Aorta (tissue), 5 donors: ENCODE measurements at regions not wholly inside any gene's neighbourhood (a gene's known extent, or its start where the extent isn't known, plus 50 kb on each side); places are given as distances from the start of the nearest gene placed in this dataset.

ENCODE experiments used
- ATAC-seq: fragments of 200-7000 bp; cut with Tn5 transposase; one replicate; pipeline ENCODE4 v1.9.1; 2022; ENCODE audit warnings: moderate library complexity; ENCODE audit not compliant: low FRiP score
- DNase-seq, 2 donors: peaks; one replicate each; pipeline ENCODE4 v3.0.0-alpha.2; 2020
- H3K27ac ChIP-seq, 2 donors: one replicate each; pipeline ENCODE4 v1.5.1; 2013; ENCODE audit warnings: low read length in 2 of 2, mild to moderate bottlenecking in 2 of 2, moderate library complexity in 2 of 2, control low read depth in 1 of 2, inconsistent platforms in 1 of 2, low read depth in 1 of 2
- H3K27me3 ChIP-seq, 2 donors: one replicate each; pipeline ENCODE4 v1.6.1; 2013; ENCODE audit warnings: control low read depth in 1 of 2, low read length in 1 of 2, mild to moderate bottlenecking in 1 of 2, moderate library complexity in 1 of 2; ENCODE audit not compliant: insufficient read depth in 2 of 2, control insufficient read depth in 1 of 2
- H3K36me3 ChIP-seq, 2 donors: one replicate each; pipeline ENCODE4 v1.6.1; 2013; ENCODE audit warnings: control low read depth in 1 of 2, low read length in 1 of 2, mild to moderate bottlenecking in 1 of 2; ENCODE audit not compliant: insufficient read depth in 2 of 2, control insufficient read depth in 1 of 2
- H3K4me1 ChIP-seq, 2 donors: one replicate each; pipeline ENCODE4 v1.6.1; 2013; ENCODE audit warnings: low read length in 2 of 2, control low read depth in 1 of 2, mild to moderate bottlenecking in 1 of 2, moderate library complexity in 1 of 2; ENCODE audit not compliant: insufficient read depth in 2 of 2, control insufficient read depth in 1 of 2
- H3K4me3 ChIP-seq, 2 donors: one replicate each; pipeline ENCODE4 v1.5.1; 2013; ENCODE audit warnings: low read length in 2 of 2, control low read depth in 1 of 2, mild to moderate bottlenecking in 1 of 2
- H3K9me3 ChIP-seq: one replicate; pipeline ENCODE4 v1.6.1; 2013; ENCODE audit warnings: mild to moderate bottlenecking, low read length; ENCODE audit not compliant: control insufficient read depth
- WGBS, 2 donors: extraction: QIAGEN DNeasy Blood & Tissue Kit; methylation state at CpG; one replicate each; pipeline ENCODE4 v1.1.7; 2013; 5-methylcytosine and 5-hydroxymethylcytosine counted together
- intact Hi-C, 2 donors: fragments of 100-400 bp; cut with DNase I; formaldehyde crosslinking; loops; one replicate each; pipeline versions ENCODE4 v1.14.2 to v1.15.0; 2022
- donor health status: healthy with polysubstance abuse.
- donor health status: Bipolar disorder and iron deficiency.
- donor health status: DM: no; HTN: no; CAD: no.
- donor health status: DM: no; HTN: no; CAD: no.
- donor health status: DM: yes; HTN: yes; CAD: no.

GRCh38 chr6:134553936-134554335 lies 236.0 kb upstream of the SGK1 start:
- Histone ChIP-seq H3K4me3 (no peak overlapping the region), H3K27me3 (no peaks in the 10 kb centered on the region), H3K4me1 (no peaks in the 10 kb centered on the region), H3K9me3 (no peaks in the 10 kb centered on the region), H3K27ac (no peak overlapping the region), H3K36me3 (no peaks in the 10 kb centered on the region)
- intact Hi-C loops: no loop called here
- no peak for DNase-seq
- ATAC-seq: no peak
- WGBS, 2 donors: 26 to 28% methylated on average over 3 of the region's 3 CpGs

DNA sequence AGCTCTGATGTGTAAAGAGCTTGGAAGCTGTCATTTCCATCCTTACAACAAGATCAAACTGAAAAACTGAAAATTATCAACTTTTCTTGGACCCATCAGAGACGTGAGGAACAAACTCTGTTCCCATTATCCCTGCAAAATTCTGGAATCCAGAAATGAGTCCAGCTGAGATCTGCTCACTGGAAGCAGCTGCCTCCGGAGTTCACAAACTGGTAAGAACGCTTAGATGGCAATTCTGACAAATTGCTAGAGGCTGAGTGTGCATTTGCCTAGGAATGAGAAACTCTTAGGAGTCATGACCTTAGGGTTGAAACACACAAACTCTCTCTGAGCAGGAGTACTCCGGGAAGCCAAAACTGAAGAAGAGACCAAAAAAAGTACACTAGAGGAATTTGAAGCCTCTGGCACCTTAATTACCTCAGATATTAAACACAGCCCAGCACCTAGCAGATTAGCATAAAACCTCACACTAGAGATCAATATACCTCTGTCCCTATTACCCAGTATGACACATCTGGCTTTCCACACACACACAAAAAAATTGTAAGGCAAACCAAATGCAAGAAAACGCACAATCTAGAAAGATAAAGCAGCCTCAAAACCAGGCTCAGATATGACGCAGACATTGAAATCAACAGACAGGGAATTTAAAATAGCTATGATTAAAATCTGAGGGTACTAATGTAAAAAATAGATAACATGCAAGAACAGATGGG lies 233.5 kb upstream of the SGK1 start:
- H3K9me3 ChIP-seq: no peaks in the 10 kb centered on the region
- H3K36me3 ChIP-seq: no peaks in the 10 kb centered on the region
- DNase-seq (no peak), ATAC-seq (no peak)
- WGBS, 2 donors: 39 to 43% methylated on average over 6 of the region's 6 CpGs
- H3K27ac ChIP-seq: no peak overlapping the region
- H3K4me1 ChIP-seq: no peaks in the 10 kb centered on the region
- no peaks in the 10 kb centered on the region for H3K27me3 ChIP-seq
- intact Hi-C loops: no loop called here
- H3K4me3 ChIP-seq: no peak overlapping the region

DNA sequence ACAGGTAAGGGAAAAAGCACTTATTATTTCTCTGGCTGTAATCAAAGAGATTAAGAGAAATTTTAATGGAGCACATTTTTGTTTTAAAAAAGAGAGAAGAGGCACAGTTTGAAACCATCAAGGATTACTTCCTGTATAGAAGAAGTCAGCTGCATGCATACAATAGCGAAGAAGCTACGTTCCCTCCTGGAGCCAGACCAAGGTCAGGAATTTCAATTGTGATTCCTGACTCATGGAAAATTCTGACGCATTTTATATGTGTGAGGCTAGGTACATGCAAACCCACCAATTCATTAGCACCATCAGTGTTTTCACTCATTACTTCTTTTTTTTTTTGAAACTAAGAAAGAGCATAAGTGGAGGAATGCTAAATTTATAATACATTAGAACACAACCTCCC lies 232.7 kb upstream of the SGK1 start:
- H3K9me3 ChIP-seq: no peaks in the 10 kb centered on the region
- ATAC-seq: no peak
- no peaks in the 10 kb centered on the region for H3K36me3 ChIP-seq
- DNase-seq: no peak
- no peaks in the 10 kb centered on the region for H3K27me3 ChIP-seq
- H3K27ac ChIP-seq: no peak overlapping the region
- 65 to 77% methylated on average over 3 of the region's 3 CpGs for WGBS, 2 donors
- intact Hi-C loops: no loop called here
- H3K4me3 ChIP-seq: no peak overlapping the region
- no peaks in the 10 kb centered on the region for H3K4me1 ChIP-seq

- no peaks in the 10 kb centered on the region for H3K27me3 ChIP-seq
- no peaks in the 10 kb centered on the region for H3K36me3 ChIP-seq
- no peak for DNase-seq
- H3K4me1 ChIP-seq: no peaks in the 10 kb centered on the region
- intact Hi-C loops: no loop called here
- no peaks in the 10 kb centered on the region for H3K9me3 ChIP-seq
- H3K4me3 ChIP-seq: no peak overlapping the region
- H3K27ac ChIP-seq: no peak overlapping the region
- no peak for ATAC-seq
Observed at GRCh38 chr6:134549854-134550253, 231.9 kb upstream of the SGK1 start.

GRCh38 chr6:134546962-134547645 lies 229.2 kb upstream of the SGK1 start:
- no peak for ATAC-seq
- no peak overlapping the region for H3K4me3 ChIP-seq
- intact Hi-C loops: no loop called here
- H3K4me1 ChIP-seq: no peaks in the 10 kb centered on the region
- H3K9me3 ChIP-seq: no peaks in the 10 kb centered on the region
- H3K27me3 ChIP-seq: no peaks in the 10 kb centered on the region
- 44 to 47% methylated on average over 8 of the region's 8 CpGs for WGBS, 2 donors
- no peaks in the 10 kb centered on the region for H3K36me3 ChIP-seq
- no peak overlapping the region for H3K27ac ChIP-seq
- no peak for DNase-seq

GRCh38 chr6:134544737-134545136 lies 226.8 kb upstream of the SGK1 start:
- Histone ChIP-seq H3K9me3 (no peaks in the 10 kb centered on the region), H3K4me1 (no peaks in the 10 kb centered on the region), H3K27me3 (no peaks in the 10 kb centered on the region), H3K36me3 (no peaks in the 10 kb centered on the region), H3K27ac (no peak overlapping the region), H3K4me3 (no peak overlapping the region)
- 77 to 82% methylated on average over 2 of the region's 2 CpGs for WGBS, 2 donors
- DNase-seq: no peak
- ATAC-seq: no peak
- intact Hi-C loops: no loop called here

DNA sequence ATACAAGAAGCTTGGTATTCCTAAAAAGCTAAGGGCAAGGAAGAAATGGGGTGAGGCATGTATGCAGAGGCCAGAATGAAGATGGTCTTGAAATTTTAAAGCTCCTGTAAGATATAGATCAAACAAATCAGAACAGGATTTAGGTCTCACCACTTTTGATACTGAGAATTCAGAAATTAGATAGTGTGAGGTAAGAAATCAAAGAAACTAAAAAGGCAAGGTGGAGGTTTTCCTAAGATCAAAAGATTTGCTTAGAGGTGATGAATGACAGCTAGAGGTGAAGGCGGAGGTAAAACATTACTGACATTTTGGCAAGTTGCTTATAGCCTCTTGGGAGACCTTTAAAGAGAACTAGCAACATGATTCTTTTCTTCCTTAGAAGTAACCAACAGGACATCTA lies 225.2 kb upstream of the SGK1 start:
- ATAC-seq (no peak), DNase-seq (no peak)
- H3K36me3 ChIP-seq: no peaks in the 10 kb centered on the region
- H3K9me3 ChIP-seq: no peaks in the 10 kb centered on the region
- H3K4me1 ChIP-seq: no peaks in the 10 kb centered on the region
- WGBS, 2 donors: 89 to 90% methylated on average over 1 of the region's 1 CpG
- intact Hi-C loops: no loop called here
- no peak overlapping the region for H3K27ac ChIP-seq
- H3K27me3 ChIP-seq: no peaks in the 10 kb centered on the region
- H3K4me3 ChIP-seq: no peak overlapping the region

DNA sequence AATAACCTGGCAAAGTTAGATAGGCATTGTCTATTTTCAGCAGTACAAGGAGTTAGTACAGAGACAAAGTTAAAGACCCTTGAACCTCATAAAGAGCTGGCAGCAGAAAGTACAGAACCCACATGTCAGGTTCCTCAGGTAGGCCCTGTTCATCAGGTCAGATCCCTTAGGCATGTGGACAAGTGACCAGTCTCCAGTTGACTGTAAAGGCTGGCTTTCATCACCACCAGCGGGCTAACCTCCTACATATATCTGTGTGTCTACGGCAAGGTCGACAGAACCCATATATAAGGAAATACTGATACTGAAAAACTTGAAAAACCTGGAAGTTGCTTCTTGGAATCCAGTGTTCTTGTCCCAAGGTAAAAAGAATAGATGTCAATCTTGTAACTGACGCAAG lies 223.1 kb upstream of the SGK1 start:
- H3K36me3 ChIP-seq: no peaks in the 10 kb centered on the region
- no peak overlapping the region for H3K4me3 ChIP-seq
- WGBS, 2 donors: 96 to 97% methylated on average over 4 of the region's 4 CpGs
- intact Hi-C loops: no loop called here
- no peak for DNase-seq
- ATAC-seq: no peak
- no peaks in the 10 kb centered on the region for H3K9me3 ChIP-seq
- no peaks in the 10 kb centered on the region for H3K4me1 ChIP-seq
- H3K27me3 ChIP-seq: no peaks in the 10 kb centered on the region
- no peak overlapping the region for H3K27ac ChIP-seq

- Histone ChIP-seq H3K27me3 (no peaks in the 10 kb centered on the region), H3K36me3 (no peaks in the 10 kb centered on the region), H3K4me3 (no peak overlapping the region), H3K4me1 (no peaks in the 10 kb centered on the region), H3K27ac (no peak overlapping the region), H3K9me3 (no peaks in the 10 kb centered on the region)
- ATAC-seq (no peak), DNase-seq (no peak)
- WGBS, 2 donors: 73 to 83% methylated on average over 7 of the region's 7 CpGs
- intact Hi-C loops: no loop called here
Observed at GRCh38 chr6:134539865-134540323, 222.0 kb upstream of the SGK1 start.
